Vagina (tissue), 2 donors: ENCODE measurements at regions not wholly inside any gene's neighbourhood (a gene's known extent, or its start where the extent isn't known, plus 50 kb on each side); places are given as distances from the start of the nearest gene placed in this dataset.

ENCODE experiments used
- DNase-seq, 2 donors: peaks; one replicate each; pipeline ENCODE4 v3.0.0-alpha.2; 2017; ENCODE audit errors: extremely low spot score in 2 of 2
- H3K27ac ChIP-seq: fragments of 200-600 bp; sonication (generic); one replicate; pipeline ENCODE4 v1.5.1; 2019
- H3K27me3 ChIP-seq: fragments of 200-600 bp; sonication (generic); one replicate; pipeline ENCODE4 v1.5.1; 2019
- H3K36me3 ChIP-seq, 2 donors: fragments of 200-600 bp; sonication (generic); one replicate each; pipeline ENCODE4 v1.5.1; 2017 to 2019
- H3K4me1 ChIP-seq: fragments of 200-600 bp; sonication (generic); one replicate; pipeline ENCODE4 v1.5.1; 2019
- H3K4me3 ChIP-seq, 2 donors: fragments of 200-600 bp; sonication (generic); 1 replicate in 1 of 2; 2 replicates in 1 of 2; pipeline ENCODE4 v1.5.1; 2016 to 2019
- H3K9me3 ChIP-seq: fragments of 200-600 bp; sonication (generic); one replicate; pipeline ENCODE4 v1.5.1; 2019
- POLR2A ChIP-seq, 2 donors: fragments of 450-650 bp; IDR thresholded peaks; one replicate each; pipeline ENCODE4 v1.6.1; 2017; ENCODE audit warnings: antibody characterized with exemption in 2 of 2, mild to moderate bottlenecking in 2 of 2, moderate library complexity in 2 of 2
- POLR2AphosphoS5 ChIP-seq, 2 donors: sonication (generic); formaldehyde crosslinking; IDR thresholded peaks; one replicate each; pipeline ENCODE4 v1.9.0; 2017; ENCODE audit warnings: antibody characterized with exemption in 2 of 2, mild to moderate bottlenecking in 2 of 2, low read depth in 1 of 2; ENCODE audit not compliant: insufficient read depth in 1 of 2
- intact Hi-C: fragments of 100-400 bp; cut with DNase I; formaldehyde crosslinking; loops from one replicate; pipeline ENCODE4 v1.15.1; 2023
- TF ChIP-seq, protein P1 (sequence below), 3 experiments: fragments of 450-650 bp in 2 of 3; fragments of 200-600 bp in 1 of 3; sonication (generic) in 1 of 3; IDR thresholded peaks; one replicate each; pipeline ENCODE4 v1.5.1; 2017 to 2019; ENCODE audit warnings: antibody characterized with exemption in 3 of 3, mild to moderate bottlenecking in 2 of 3, moderate library complexity in 2 of 3

DNA sequence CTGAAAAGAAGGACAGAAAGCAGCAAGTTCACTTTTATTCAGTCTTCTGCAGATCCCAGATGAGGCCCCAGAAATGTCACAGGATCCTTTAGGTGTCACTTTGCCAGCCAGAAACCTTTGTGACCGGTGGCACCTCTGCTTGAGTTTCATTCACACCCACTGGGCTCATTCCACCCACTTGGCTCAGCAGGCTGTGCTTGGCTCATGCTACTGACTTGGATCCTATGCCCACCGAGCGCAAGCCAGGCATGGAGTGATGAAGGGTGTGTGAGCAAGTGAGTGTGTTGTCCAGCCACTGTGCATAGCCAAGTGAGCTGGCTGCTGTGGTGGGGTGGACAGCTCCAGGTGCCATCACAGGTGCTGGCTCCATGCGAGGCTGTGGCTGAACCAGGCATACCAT is 357.0 kb upstream of the GULP1 start:
- Histone ChIP-seq H3K36me3 (no peaks in the 10 kb centered on the region), H3K4me3 (no peak overlapping the region), H3K4me1 (no peaks in the 10 kb centered on the region), H3K27ac (no peak overlapping the region), H3K9me3 (no peaks in the 10 kb centered on the region), H3K27me3 (no peaks in the 10 kb centered on the region)
- intact Hi-C loops: no loop called here
- no peak for DNase-seq
- TF ChIP-seq POLR2A (IDR thresholded peaks at IDR 0.05) (no peak), POLR2AphosphoS5 (IDR thresholded peaks at IDR 0.05; ENCODE audit: insufficient read depth in 1 of 2, low read depth in 1 of 2) (no peak)
- TF ChIP-seq, protein P1, sequence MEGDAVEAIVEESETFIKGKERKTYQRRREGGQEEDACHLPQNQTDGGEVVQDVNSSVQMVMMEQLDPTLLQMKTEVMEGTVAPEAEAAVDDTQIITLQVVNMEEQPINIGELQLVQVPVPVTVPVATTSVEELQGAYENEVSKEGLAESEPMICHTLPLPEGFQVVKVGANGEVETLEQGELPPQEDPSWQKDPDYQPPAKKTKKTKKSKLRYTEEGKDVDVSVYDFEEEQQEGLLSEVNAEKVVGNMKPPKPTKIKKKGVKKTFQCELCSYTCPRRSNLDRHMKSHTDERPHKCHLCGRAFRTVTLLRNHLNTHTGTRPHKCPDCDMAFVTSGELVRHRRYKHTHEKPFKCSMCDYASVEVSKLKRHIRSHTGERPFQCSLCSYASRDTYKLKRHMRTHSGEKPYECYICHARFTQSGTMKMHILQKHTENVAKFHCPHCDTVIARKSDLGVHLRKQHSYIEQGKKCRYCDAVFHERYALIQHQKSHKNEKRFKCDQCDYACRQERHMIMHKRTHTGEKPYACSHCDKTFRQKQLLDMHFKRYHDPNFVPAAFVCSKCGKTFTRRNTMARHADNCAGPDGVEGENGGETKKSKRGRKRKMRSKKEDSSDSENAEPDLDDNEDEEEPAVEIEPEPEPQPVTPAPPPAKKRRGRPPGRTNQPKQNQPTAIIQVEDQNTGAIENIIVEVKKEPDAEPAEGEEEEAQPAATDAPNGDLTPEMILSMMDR (IDR thresholded peaks at IDR 0.05): no peak

DNA sequence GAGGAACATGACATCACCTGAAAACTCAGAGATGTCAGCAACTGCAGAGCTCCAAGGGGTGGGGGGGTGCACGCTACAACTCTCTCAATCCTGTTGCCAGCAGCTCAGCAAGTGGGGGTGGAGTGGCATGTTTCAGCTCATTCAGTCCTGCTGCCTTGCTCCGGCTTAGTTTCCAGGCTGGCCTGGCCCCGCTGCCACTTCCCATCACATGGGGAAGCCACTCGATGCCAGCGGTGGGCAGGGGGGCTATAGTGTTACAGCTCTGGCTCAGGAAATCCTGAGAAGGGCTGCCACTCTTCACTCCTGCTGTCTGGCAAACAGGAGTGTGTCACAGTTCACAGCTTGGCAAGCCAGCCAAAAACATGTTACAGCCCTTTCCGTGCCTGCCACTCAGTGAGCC is 356.5 kb upstream of the GULP1 start:
- H3K27ac ChIP-seq: no peak overlapping the region
- H3K36me3 ChIP-seq: no peaks in the 10 kb centered on the region
- no peaks in the 10 kb centered on the region for H3K27me3 ChIP-seq
- no peak overlapping the region for H3K4me3 ChIP-seq
- H3K9me3 ChIP-seq: no peaks in the 10 kb centered on the region
- intact Hi-C loops: no loop called here
- no peak for DNase-seq
- TF ChIP-seq, protein P1 (IDR thresholded peaks at IDR 0.05): no peak
- TF ChIP-seq POLR2AphosphoS5 (IDR thresholded peaks at IDR 0.05; ENCODE audit: insufficient read depth in 1 of 2, low read depth in 1 of 2) (no peak), POLR2A (IDR thresholded peaks at IDR 0.05) (no peak)
- H3K4me1 ChIP-seq: no peaks in the 10 kb centered on the region

DNA sequence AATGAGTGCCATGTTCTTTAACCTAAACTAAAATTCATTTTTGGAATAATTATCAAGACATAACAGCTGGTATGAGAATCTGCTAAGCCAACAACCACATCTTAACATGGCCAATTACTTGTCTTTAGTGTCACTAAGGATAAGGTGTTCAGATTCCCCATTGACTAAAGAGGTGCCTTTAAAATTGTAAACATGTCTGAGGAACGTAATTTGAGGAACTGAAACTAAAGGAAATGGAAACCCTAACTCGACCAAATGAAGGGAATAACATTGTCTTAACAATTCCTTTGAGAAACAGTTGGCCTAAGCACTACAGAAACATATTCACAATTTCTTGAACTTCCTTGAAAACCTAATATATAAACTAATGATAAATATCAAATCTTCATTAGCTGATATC is 355.4 kb upstream of the GULP1 start:
- TF ChIP-seq, protein P1 (IDR thresholded peaks at IDR 0.05): no peak
- TF ChIP-seq POLR2AphosphoS5 (IDR thresholded peaks at IDR 0.05; ENCODE audit: insufficient read depth in 1 of 2, low read depth in 1 of 2): no peak
- no peak for TF ChIP-seq POLR2A (IDR thresholded peaks at IDR 0.05)
- H3K9me3 ChIP-seq: no peaks in the 10 kb centered on the region
- no peaks in the 10 kb centered on the region for H3K36me3 ChIP-seq
- intact Hi-C loops: no loop called here
- H3K4me1 ChIP-seq: no peaks in the 10 kb centered on the region
- no peak overlapping the region for H3K4me3 ChIP-seq
- DNase-seq: no peak
- no peak overlapping the region for H3K27ac ChIP-seq
- no peaks in the 10 kb centered on the region for H3K27me3 ChIP-seq

DNA sequence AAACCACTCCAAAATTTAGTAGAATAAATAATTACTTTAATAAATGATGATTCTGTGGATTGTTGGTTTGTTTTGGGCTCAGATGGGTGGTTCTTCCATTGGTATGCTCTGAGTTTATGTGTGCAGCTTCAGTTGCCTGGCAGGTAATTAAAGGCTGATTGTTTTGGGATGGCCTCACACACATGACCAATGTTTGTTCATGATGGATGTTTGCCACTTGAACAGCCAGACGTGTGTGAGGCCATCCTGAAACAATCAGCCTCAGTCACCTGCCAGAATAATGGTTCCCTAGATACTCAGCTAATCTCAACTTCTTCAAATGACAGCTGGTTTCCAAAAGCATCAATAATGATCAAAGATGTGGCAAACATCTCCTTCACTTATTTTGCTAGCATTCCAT is 352.5 kb upstream of the GULP1 start:
- intact Hi-C loops: no loop called here
- Histone ChIP-seq H3K27me3 (no peaks in the 10 kb centered on the region), H3K36me3 (no peaks in the 10 kb centered on the region), H3K4me3 (no peak overlapping the region), H3K4me1 (no peaks in the 10 kb centered on the region), H3K27ac (no peak overlapping the region), H3K9me3 (no peaks in the 10 kb centered on the region)
- no peak for TF ChIP-seq POLR2AphosphoS5 (IDR thresholded peaks at IDR 0.05; ENCODE audit: insufficient read depth in 1 of 2, low read depth in 1 of 2)
- no peak for TF ChIP-seq POLR2A (IDR thresholded peaks at IDR 0.05)
- TF ChIP-seq, protein P1 (IDR thresholded peaks at IDR 0.05): no peak
- DNase-seq: no peak

DNA sequence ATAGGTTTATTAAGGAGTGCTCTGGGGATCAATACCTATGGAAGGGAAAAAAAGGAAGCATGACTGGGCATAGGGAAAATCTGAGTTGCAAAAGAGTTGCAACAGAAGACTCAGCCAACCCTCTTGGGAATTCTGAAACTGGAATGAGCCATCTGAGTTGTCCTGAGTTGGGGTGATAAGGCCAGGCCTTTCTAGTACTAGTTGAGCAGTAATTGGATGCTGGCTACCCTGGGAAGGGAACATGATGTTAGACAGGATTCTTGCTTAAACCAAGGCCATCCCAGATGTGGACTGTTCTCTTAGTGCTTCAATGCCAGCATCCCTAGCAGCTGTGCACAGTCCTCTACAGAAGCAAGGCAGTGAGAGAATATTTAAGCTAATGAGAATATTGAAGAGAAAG is 348.8 kb upstream of the GULP1 start:
- H3K27ac ChIP-seq: no peak overlapping the region
- no peaks in the 10 kb centered on the region for H3K27me3 ChIP-seq
- no peaks in the 10 kb centered on the region for H3K9me3 ChIP-seq
- TF ChIP-seq, protein P1 (IDR thresholded peaks at IDR 0.05): no peak
- no peak for TF ChIP-seq POLR2AphosphoS5 (IDR thresholded peaks at IDR 0.05; ENCODE audit: insufficient read depth in 1 of 2, low read depth in 1 of 2)
- no peak for TF ChIP-seq POLR2A (IDR thresholded peaks at IDR 0.05)
- H3K4me3 ChIP-seq: no peak overlapping the region
- DNase-seq: no peak
- H3K4me1 ChIP-seq: no peaks in the 10 kb centered on the region
- intact Hi-C loops: no loop called here
- H3K36me3 ChIP-seq: no peaks in the 10 kb centered on the region
